GM18511 (cell line): ENCODE measurements at regions not wholly inside any gene's neighbourhood (a gene's known extent, or its start where the extent isn't known, plus 50 kb on each side); places are given as distances from the start of the nearest gene placed in this dataset.

Source experiments
- ATAC-seq: cut with Tn5 transposase; IDR thresholded peaks from one replicate; pipeline ENCODE4 v1.9.1; 2021; ENCODE audit warnings: mild to moderate bottlenecking, moderate library complexity; ENCODE audit not compliant: unreplicated experiment

- no peak for ATAC-seq
Observed at GRCh38 chr11:91822805-91823204, 401.8 kb upstream of the FAT3 start.

GRCh38 chr11:91820709-91821108 is 403.9 kb upstream of the FAT3 start:
- ATAC-seq, result no peak

- ATAC-seq, result no peak
Observed at GRCh38 chr11:91819777-91820176, 404.8 kb upstream of the FAT3 start.

GRCh38 chr11:91819195-91819594 is 405.4 kb upstream of the FAT3 start:
- no peak for ATAC-seq

GRCh38 chr11:91817996-91818395 is 406.6 kb upstream of the FAT3 start:
- no peak for ATAC-seq

GRCh38 chr11:91813263-91813662 is 411.4 kb upstream of the FAT3 start:
- ATAC-seq, result no peak

- no peak for ATAC-seq
Observed at GRCh38 chr11:91810871-91811270, 413.7 kb upstream of the FAT3 start.

GRCh38 chr11:91805293-91805692 is 419.3 kb upstream of the FAT3 start:
- no peak for ATAC-seq

- ATAC-seq, result no peak
Observed at GRCh38 chr11:91804042-91804441, 420.6 kb upstream of the FAT3 start.

GRCh38 chr11:91802475-91802874 is 422.1 kb upstream of the FAT3 start:
- no peak for ATAC-seq

- ATAC-seq, result no peak
Observed at GRCh38 chr11:91800208-91800914, 424.3 kb upstream of the FAT3 start.

- no peak for ATAC-seq
Observed at GRCh38 chr11:91798240-91798639, 426.4 kb upstream of the FAT3 start.

- ATAC-seq, result no peak
Observed at GRCh38 chr11:91796999-91797398, 427.6 kb upstream of the FAT3 start.

GRCh38 chr11:91795139-91795887 is 429.3 kb upstream of the FAT3 start:
- no peak for ATAC-seq

GRCh38 chr11:91794146-91794545 is 430.5 kb upstream of the FAT3 start:
- no peak for ATAC-seq

- ATAC-seq, result no peak
Observed at GRCh38 chr11:91792779-91793262, 431.8 kb upstream of the FAT3 start.

- no peak for ATAC-seq
Observed at GRCh38 chr11:91791171-91791468, 433.5 kb upstream of the FAT3 start.

- no peak for ATAC-seq
Observed at GRCh38 chr11:91790346-91791170, 434.1 kb upstream of the FAT3 start.

GRCh38 chr11:91788764-91789163 is 435.9 kb upstream of the FAT3 start:
- no peak for ATAC-seq

- no peak for ATAC-seq
Observed at GRCh38 chr11:91786097-91786496, 438.5 kb upstream of the FAT3 start.

GRCh38 chr11:91783173-91783572 is 441.4 kb upstream of the FAT3 start:
- no peak for ATAC-seq

GRCh38 chr11:91778758-91779157 is 445.9 kb upstream of the FAT3 start:
- ATAC-seq, result no peak
